Myocyte (in vitro differentiated cells): ENCODE measurements at regions not wholly inside any gene's neighbourhood (a gene's known extent, or its start where the extent isn't known, plus 50 kb on each side); places are given as distances from the start of the nearest gene placed in this dataset.

ENCODE experiments used
- DNase-seq: peaks from one replicate; pipeline ENCODE4 v3.0.0-alpha.2; 2012; ENCODE audit warnings: low read depth

DNA sequence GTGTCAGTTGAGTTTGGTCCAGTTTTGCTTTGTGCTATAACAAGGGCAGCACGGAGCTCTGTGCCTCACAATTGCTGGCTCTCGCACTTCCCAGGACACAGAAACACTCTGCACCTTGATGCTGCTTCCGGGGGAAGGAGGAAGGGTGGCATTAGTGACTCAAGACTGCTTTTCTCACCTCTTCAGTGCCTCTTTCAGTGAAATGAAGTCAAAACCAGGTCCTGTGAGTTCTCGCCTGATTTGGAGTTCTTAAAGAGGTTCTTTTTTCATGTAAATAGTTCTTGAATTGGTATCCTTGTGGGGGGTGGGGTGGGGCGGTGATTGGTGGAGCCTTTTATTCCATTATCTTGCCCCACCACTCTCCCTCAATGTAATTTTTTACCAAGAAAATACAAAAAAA is 91.5 kb upstream of the MYT1L start:
- DNase-seq = no peak

- DNase-seq = no peak
Measured at GRCh38 chr2:2413525-2413924, 82.5 kb upstream of the MYT1L start.

GRCh38 chr2:2410987-2411386 is 79.9 kb upstream of the MYT1L start:
- DNase-seq = no peak

DNA sequence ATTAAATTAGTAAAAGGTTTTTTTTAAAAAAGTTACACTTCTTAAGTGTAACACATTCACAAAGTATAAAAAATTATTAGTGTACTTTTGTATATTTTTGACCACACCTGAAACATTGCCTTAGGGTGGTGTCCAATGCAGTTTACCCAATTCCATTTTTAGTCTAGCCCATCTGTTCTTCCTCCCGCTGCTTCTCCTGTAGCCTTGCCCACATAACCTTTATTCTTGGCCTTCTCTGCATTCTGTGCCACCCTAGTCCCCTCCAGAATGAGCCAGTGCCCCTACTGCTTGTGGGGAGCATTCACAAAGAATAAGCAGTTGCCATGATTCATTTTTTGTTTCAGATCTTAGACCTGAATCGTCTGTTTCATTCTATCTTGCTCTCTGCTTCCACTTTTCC is 78.4 kb upstream of the MYT1L start:
- DNase-seq = no peak

GRCh38 chr2:2405780-2406179 is 74.7 kb upstream of the MYT1L start:
- no peak for DNase-seq

DNA sequence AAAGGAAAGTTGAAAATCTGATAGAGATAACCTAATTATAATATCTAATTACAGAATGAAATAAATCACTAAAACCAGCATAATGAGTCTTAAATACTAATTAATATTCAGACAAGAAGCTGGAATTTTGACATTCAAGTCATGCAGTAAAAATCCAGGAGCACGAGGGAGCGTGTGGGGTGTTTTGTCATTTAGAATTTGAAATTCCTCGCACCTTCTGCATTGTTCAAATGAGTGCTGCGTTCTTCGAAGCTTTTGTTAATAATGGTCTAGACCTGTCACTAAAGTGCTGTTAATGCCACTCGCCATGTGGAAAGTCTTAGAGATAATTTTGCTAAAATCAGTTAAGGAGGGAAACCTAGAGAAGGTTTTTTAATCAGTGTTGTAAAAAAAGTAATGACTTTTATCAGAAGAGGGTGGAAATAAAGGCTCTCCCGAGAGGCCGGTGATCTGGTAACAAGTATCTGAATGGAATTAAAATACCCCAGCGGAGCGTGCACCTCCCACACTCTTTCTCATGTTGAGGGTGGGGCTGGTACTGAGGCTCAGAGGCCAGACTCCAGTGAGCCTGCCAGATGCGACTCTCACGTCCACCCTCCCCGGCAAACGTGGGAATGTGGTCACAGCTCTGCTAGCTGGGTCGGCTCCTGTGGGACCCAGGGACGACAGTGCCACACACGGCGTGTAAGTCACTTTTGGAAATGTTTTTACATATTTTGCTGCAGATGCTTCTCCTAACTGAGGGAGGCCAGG is 69.4 kb upstream of the MYT1L start:
- DNase-seq = no peak

- DNase-seq = no peak
Measured at GRCh38 chr2:2399396-2399795, 68.3 kb upstream of the MYT1L start.

DNA sequence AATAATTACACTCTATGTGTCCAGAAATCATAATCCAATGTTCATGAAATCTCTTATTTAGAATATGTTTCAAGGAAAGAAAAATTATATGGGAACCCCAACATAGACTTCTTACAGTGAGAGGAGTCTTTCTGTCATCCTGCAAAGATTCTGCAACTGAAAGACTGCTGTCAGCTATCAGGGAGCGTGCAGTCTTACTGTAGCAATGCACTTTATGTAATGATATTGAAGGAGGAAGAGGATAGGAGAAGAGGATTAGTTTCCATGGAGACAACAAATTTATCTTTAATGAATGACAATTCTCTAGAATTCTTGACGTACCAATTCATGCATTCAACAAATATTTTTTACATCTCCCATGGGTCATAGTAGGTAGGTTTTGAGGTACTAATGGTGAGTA is 61.3 kb upstream of the MYT1L start:
- no peak for DNase-seq

DNA sequence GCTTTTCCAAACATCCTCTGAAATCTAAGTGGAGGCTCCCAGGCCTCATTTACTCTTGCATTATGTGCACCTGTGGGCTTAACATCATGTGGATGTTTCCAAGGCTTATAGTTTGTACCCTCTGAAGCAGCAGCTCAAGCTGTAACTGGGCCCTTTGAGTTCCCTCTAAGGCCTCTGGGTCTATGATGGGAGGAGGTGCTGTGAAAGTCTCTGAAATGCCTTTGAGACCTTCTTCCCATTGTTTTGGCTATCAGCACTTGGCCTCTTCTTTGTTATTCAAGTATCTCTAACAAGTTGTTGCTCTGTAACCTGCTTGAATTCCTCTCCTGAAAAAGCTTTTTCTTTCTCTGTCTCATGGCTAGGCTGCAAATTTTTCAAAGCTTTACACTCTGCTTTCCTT is 58.1 kb upstream of the MYT1L start:
- no peak for DNase-seq
